Activated CD4-positive, alpha-beta T cell treated with anti-CD3 and anti-CD28 coated beads for 36 hours (primary cell): ENCODE measurements at regions not wholly inside any gene's neighbourhood (a gene's known extent, or its start where the extent isn't known, plus 50 kb on each side); places are given as distances from the start of the nearest gene placed in this dataset.

Experiments
- ATAC-seq: fragments of 200-7000 bp; cut with Tn5 transposase; one replicate; pipeline ENCODE4 v1.10.0; 2021; ENCODE audit warnings: mild to moderate bottlenecking, moderate library complexity
- CTCF ChIA-PET: fragments of 350-600 bp; sonication (Branson Sonifier 250); formaldehyde crosslinking; loops from one replicate; lab custom pipeline; 2021; ENCODE audit warnings: antibody characterized with exemption; lab: Charles Lee
- POLR2A ChIA-PET: fragments of 350-600 bp; sonication (Branson Sonifier 250); formaldehyde crosslinking; loops from one replicate; lab custom pipeline; 2021; ENCODE audit warnings: antibody characterized with exemption, inconsistent platforms; lab: Charles Lee
- DNase-seq: peaks from one replicate; pipeline ENCODE4 v3.0.0-alpha.2; 2020
- H3K27ac Mint-ChIP-seq: one replicate; pipeline ENCODE4 v1.8.0; 2021; ENCODE audit warnings: mixed read lengths
- H3K27me3 Mint-ChIP-seq: one replicate; pipeline ENCODE4 v1.8.0; 2021; ENCODE audit warnings: mixed read lengths
- H3K36me3 Mint-ChIP-seq: one replicate; pipeline ENCODE4 v1.8.0; 2021; ENCODE audit warnings: low read depth, mixed read lengths
- H3K4me1 Mint-ChIP-seq: one replicate; pipeline ENCODE4 v1.8.0; 2021; ENCODE audit warnings: mixed read lengths
- H3K4me3 Mint-ChIP-seq: one replicate; pipeline ENCODE4 v1.8.0; 2021; ENCODE audit warnings: mild to moderate bottlenecking, moderate library complexity, mixed read lengths
- H3K9me3 Mint-ChIP-seq: one replicate; pipeline ENCODE4 v1.8.0; 2021; ENCODE audit warnings: low read depth, mixed read lengths
- intact Hi-C, 2 experiments: fragments of 100-400 bp; cut with DNase I in 1 of 2; cut with micrococcal nuclease in 1 of 2; formaldehyde crosslinking; loops; one replicate each; pipeline versions ENCODE4 v1.14.2 to v1.15.1; 2022 to 2024; cut with DNase I, micrococcal nuclease

DNA sequence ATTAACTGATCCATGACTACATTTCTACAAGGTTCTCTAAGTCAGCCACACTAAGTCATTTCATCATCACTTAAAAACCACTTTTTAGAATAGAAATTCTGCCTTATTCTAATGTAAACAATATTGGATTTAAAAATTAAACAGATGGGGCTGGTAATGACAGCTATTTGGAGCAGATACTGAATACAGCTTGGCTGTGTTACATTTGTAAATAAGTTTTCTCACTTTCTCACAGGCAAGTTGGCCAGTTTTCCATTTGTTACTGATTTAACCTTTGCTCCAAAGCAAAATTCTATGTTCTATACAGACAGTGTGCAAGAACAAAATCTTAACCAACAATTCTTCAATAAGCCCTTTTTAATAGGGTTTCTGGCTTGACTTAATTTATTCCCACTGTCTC is 370.7 kb downstream of the GRIA2 start:
- ChIA-PET POLR2A (no interaction called here), CTCF (no interaction called here)
- no peak for ATAC-seq

DNA sequence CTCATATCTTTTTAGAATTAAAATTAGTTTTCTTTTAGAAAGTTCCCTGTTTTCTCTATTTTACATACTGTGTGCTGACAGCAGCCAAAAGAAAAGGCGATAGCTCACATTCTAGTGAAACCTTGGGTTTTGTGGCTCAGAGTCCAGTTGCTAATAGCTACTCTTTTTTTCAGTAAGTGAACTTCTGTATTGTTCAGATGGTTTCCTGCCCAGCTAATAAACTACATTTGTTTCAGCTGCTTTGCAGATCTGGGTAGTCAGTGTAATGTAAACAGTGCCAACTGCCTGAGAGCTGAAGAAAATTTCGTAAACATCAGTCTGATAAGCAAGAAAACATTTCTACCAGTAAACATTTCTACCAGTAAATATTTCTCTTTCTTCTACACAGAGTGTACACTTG is 370.2 kb downstream of the GRIA2 start:
- no peaks in the 10 kb centered on the region for H3K36me3 Mint-ChIP-seq
- POLR2A ChIA-PET, result no interaction called here

More for the DNA sequence above, 370.7 kb downstream of the GRIA2 start:
- Mint-ChIP-seq H3K27me3 (no peaks in the 10 kb centered on the region), H3K27ac (no peak overlapping the region), H3K4me1 (no peaks in the 10 kb centered on the region), H3K4me3 (no peak overlapping the region), H3K9me3 (peaks cover 2% of the 10 kb centered on the region), H3K36me3 (no peaks in the 10 kb centered on the region)
- intact Hi-C loops, result no loop called here
- DNase-seq, result no peak

DNA sequence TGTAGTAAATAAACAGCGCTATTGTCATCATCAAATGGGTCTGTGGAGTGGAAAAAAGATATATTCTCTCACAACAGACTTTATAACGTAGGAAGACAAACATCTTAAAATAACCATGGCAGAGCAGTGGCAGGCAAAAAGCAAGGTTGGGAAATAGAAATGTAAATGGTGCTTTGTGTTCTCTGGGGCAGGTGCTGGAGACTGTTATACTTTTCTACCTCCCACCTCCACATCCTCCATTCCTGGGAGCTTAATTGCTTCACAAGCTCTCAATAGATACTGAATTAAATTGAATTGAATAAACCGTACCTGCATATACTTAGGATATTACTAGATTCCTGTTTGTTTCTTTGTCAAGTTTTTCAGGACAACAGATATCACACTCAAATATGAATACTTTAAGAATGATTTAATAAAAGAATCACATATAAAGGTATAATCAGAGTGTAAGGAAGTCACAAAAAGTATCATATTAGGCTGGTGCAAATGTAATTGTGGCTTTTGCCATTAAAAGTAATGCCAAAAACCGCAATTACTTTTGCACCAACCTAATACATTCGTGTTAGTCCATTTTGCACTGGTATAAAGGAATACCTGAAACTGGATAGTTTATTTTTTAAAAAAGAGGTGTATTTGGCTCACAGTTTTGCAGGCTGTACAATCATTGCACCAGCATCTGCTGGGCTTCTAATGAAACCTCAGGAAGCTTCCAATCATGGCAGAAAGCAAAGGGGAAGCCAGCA is 367.3 kb downstream of the GRIA2 start:
- H3K4me3 Mint-ChIP-seq, result no peak overlapping the region
- H3K27ac Mint-ChIP-seq, result no peak overlapping the region
- H3K4me1 Mint-ChIP-seq, result no peaks in the 10 kb centered on the region
- POLR2A ChIA-PET, result no interaction called here
- no peaks in the 10 kb centered on the region for H3K27me3 Mint-ChIP-seq
- peaks cover 4% of the 10 kb centered on the region for H3K9me3 Mint-ChIP-seq
- CTCF ChIA-PET, result no interaction called here
- intact Hi-C loops, result no loop called here
- DNase-seq (no peak), ATAC-seq (no peak)
- no peaks in the 10 kb centered on the region for H3K36me3 Mint-ChIP-seq

More for the DNA sequence above, 370.2 kb downstream of the GRIA2 start:
- Mint-ChIP-seq H3K4me3 (no peak overlapping the region), H3K4me1 (no peaks in the 10 kb centered on the region), H3K27me3 (no peaks in the 10 kb centered on the region), H3K9me3 (peaks cover 2% of the 10 kb centered on the region), H3K27ac (no peak overlapping the region)
- no peak for DNase-seq
- intact Hi-C loops, result no loop called here
- CTCF ChIA-PET, result no interaction called here
- ATAC-seq, result no peak

DNA sequence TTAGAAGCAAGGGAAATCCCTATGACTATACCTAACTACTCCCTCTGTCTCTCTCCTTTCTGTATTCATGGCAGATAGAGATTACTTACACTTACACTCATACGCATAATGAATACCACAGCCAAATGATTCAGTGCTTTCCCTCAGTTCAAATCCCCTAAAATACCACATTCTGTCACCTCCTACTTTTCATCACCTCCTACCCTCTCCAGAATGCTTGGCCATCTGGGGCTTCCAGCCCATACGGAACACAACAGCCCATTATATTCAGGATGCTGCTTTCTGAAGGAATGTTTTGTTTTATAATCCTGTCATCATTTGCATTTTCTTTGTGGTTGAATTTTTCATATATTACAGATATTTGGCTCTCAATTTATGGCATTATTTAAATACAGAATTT is 361.6 kb downstream of the GRIA2 start:
- POLR2A ChIA-PET, result no interaction called here
- CTCF ChIA-PET, result no interaction called here
- Mint-ChIP-seq H3K4me1 (no peaks in the 10 kb centered on the region), H3K36me3 (no peaks in the 10 kb centered on the region), H3K9me3 (peaks cover 5% of the 10 kb centered on the region), H3K27me3 (no peaks in the 10 kb centered on the region), H3K27ac (no peak overlapping the region), H3K4me3 (no peak overlapping the region)
- ATAC-seq (no peak), DNase-seq (no peak)
- intact Hi-C loops, result no loop called here

DNA sequence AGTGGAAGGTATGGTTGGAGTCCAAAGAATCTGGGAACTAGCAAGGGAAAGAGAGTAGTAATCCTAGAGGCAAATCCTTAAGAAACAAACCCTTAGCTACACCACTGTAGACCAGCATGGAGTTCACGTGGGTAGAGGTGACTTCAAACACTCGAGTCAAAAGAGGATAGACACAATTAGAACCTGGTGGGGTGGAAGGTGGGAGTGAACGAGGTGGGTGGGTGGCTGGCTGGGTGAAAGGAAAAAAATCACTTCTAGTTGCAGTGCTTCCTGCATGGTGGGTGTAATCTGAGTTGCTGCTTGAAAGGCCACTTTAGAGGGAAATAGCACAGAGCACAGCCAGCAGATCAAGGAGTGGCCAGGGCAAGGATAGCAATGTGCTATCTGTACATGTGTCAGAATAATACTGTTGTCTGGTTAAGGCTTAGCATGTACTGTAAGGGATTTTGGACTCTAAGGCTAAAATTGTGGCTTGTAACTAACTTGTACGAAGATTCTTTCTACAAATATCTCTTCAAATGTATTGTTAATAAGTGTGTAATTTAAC is 356.2 kb downstream of the GRIA2 start:
- DNase-seq (no peak), ATAC-seq (no peak)
- ChIA-PET POLR2A (no interaction called here), CTCF (no interaction called here)
- H3K9me3 Mint-ChIP-seq, result no peaks in the 10 kb centered on the region
- H3K4me1 Mint-ChIP-seq, result no peaks in the 10 kb centered on the region
- intact Hi-C loops, result no loop called here
- H3K4me3 Mint-ChIP-seq, result no peak overlapping the region
- H3K36me3 Mint-ChIP-seq, result no peaks in the 10 kb centered on the region
- H3K27ac Mint-ChIP-seq, result no peak overlapping the region
- no peaks in the 10 kb centered on the region for H3K27me3 Mint-ChIP-seq

DNA sequence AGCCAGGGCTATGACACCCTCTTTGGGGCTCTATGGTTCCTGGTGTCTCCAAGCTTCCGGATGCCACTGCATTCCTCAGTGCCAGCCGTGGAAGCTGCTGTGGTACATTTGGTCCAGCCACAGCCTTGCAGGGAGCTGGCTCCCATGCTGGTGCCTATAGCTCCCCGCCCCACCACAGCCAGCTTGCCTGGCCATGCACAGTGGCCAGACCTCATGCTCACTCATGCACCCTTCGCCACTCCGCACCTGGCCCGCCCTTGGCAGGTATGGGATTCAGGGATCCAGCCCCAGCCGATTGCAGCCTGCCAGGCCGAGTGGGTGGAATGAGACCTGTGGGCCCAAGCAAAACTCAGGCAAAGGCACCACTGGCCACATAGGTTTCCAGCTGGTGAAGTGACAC is 354.8 kb downstream of the GRIA2 start:
- H3K36me3 Mint-ChIP-seq, result no peaks in the 10 kb centered on the region

DNA sequence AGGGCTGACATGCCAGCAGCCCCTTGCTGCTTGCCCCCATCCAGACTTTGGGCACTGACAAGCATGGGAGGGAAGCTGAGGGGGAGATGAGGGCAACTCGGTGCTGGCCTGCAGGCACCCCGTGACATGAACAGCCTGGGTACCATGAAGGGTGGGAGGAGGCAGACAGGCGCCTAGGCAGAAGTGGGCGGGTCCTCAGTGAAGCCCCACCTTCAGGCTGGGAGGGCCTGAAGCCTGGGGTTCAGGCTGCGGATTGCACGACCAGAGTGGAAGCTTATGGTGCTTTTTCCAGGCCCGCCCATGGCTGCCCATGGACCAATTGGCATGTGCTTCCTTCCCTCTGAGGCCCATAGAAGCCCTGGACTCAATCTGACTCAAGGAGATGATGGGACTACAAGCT is 354.1 kb downstream of the GRIA2 start:
- CTCF ChIA-PET, result no interaction called here
- ATAC-seq (no peak), DNase-seq (no peak)
- Mint-ChIP-seq H3K9me3 (no peaks in the 10 kb centered on the region), H3K36me3 (no peaks in the 10 kb centered on the region), H3K4me3 (no peak overlapping the region), H3K27me3 (no peaks in the 10 kb centered on the region), H3K27ac (no peak overlapping the region), H3K4me1 (no peaks in the 10 kb centered on the region)
- POLR2A ChIA-PET, result no interaction called here
- intact Hi-C loops, result no loop called here

More for the DNA sequence above, 354.8 kb downstream of the GRIA2 start:
- ATAC-seq (no peak), DNase-seq (no peak)
- Mint-ChIP-seq H3K4me1 (no peaks in the 10 kb centered on the region), H3K27ac (no peak overlapping the region), H3K27me3 (no peaks in the 10 kb centered on the region), H3K4me3 (no peak overlapping the region), H3K9me3 (no peaks in the 10 kb centered on the region)
- CTCF ChIA-PET, result no interaction called here
- POLR2A ChIA-PET, result no interaction called here
- intact Hi-C loops, result no loop called here

DNA sequence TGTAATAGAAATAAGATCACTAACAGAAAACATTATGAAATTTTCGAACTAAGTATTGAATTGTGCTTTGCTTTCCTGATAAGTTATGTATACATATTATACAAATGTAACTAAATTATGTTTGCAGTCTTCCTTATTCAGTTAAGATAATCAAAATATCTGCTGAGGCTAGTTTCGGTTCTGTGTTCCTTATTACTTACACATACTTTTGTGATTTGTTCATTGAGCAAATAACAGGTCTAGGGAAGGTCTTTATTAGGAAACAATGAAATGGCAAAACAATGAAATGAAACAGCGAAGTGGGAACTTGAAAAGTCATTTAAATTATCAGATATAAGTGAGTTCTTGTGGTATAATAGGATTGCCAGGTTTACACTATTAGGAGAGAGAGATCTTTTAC is 352.4 kb downstream of the GRIA2 start:
- H3K36me3 Mint-ChIP-seq, result no peaks in the 10 kb centered on the region
- no peaks in the 10 kb centered on the region for H3K4me1 Mint-ChIP-seq
- ATAC-seq (no peak), DNase-seq (no peak)
- H3K9me3 Mint-ChIP-seq, result no peaks in the 10 kb centered on the region
- intact Hi-C loops, result no loop called here
- H3K27me3 Mint-ChIP-seq, result no peaks in the 10 kb centered on the region
- no peak overlapping the region for H3K4me3 Mint-ChIP-seq
- CTCF ChIA-PET, result no interaction called here
- H3K27ac Mint-ChIP-seq, result no peak overlapping the region
- POLR2A ChIA-PET, result no interaction called here

DNA sequence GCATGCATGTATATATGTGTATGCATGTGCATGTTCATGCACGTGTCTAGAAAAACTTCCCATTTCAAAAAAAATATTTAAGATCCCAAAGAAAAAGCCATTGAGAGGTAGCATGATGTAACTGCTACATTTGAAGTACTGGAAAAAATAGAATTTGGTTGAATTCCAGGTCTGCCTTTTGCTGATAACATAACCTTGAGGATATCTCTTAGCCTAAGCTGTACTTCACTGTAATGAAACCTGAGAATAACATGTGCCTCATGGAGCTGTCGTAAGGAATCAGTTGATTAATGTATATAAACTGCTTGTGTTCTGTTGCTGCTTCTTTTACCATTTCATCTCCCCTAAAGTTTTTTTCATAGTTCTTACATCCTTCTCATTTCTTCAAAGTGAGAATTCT is 351.8 kb downstream of the GRIA2 start:
- H3K36me3 Mint-ChIP-seq, result no peaks in the 10 kb centered on the region
- CTCF ChIA-PET, result no interaction called here
- no peak for ATAC-seq
- no peaks in the 10 kb centered on the region for H3K4me1 Mint-ChIP-seq
- DNase-seq, result no peak
- no peak overlapping the region for H3K27ac Mint-ChIP-seq
- H3K4me3 Mint-ChIP-seq, result no peak overlapping the region
- H3K9me3 Mint-ChIP-seq, result peaks cover 2% of the 10 kb centered on the region
- POLR2A ChIA-PET, result no interaction called here
- no peaks in the 10 kb centered on the region for H3K27me3 Mint-ChIP-seq
- intact Hi-C loops, result no loop called here

DNA sequence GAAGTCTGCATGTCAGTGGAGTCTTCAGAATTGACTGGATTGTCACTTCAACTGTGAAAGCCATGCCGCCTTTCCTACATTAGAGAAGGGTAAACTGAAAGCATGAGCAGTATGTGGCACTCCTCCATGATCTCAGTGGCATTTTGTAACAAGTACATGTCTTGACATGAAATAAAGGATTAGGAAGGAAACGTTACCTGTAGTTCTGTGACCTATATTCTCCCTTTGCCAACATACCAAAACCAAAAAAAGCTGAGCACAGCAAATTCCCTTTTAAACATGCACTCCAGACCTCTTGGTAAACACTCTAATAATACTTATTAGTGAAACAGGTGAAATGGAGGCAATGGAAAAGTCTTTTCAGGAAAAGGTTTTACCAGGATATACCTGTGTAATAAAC is 344.2 kb downstream of the GRIA2 start:
- POLR2A ChIA-PET, result no interaction called here
- no peaks in the 10 kb centered on the region for H3K36me3 Mint-ChIP-seq
- CTCF ChIA-PET, result no interaction called here
- ATAC-seq (no peak), DNase-seq (no peak)
- intact Hi-C loops, result no loop called here
- H3K4me3 Mint-ChIP-seq, result no peak overlapping the region
- no peaks in the 10 kb centered on the region for H3K4me1 Mint-ChIP-seq
- H3K27ac Mint-ChIP-seq, result no peak overlapping the region
- H3K27me3 Mint-ChIP-seq, result no peaks in the 10 kb centered on the region
- peaks cover 2% of the 10 kb centered on the region for H3K9me3 Mint-ChIP-seq

DNA sequence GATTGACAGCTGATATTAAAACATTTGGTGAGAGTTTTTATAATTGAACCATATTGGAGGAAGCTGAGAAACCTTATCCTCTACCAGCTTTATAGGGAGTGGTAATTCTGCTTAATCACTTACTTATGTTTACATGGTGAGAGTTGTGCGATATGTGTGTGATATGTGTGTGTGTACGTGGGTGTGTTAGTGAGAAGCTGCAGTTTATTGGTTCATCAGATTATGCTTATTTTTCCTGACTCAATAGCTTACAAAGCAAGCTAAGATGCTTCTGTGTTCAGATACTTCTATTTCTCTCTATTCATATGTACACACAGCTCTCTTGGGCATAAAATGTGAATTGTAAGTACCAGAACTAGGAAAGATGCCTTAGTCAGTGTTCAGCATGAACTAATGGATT is 343.7 kb downstream of the GRIA2 start:
- Mint-ChIP-seq H3K9me3 (peaks cover 2% of the 10 kb centered on the region), H3K36me3 (no peaks in the 10 kb centered on the region), H3K4me1 (no peaks in the 10 kb centered on the region), H3K27ac (no peak overlapping the region), H3K27me3 (no peaks in the 10 kb centered on the region), H3K4me3 (no peak overlapping the region)
- POLR2A ChIA-PET, result no interaction called here
- CTCF ChIA-PET, result no interaction called here
- ATAC-seq, result no peak
- DNase-seq, result no peak
- intact Hi-C loops, result no loop called here

DNA sequence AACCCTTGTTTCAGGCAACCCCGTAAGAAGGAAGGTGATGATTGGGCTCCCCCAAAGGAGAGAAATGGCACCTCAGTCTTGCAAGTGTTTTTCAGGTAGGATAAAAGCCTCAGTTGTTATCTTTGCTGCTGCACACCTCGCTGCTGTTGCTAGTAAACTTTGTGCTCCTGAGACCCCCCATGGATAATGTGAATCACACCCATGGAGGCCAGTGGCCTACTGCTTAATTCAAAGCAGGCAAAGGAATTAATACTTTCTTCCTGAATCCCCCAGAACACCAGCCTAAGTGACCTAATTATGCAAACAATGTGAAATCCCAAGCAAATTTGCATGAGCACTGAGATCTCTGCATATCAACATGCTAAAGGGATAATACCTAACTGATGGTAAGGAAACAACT is 337.5 kb downstream of the GRIA2 start:
- H3K4me3 Mint-ChIP-seq, result no peak overlapping the region
- ATAC-seq, result no peak
- no peak for DNase-seq
- intact Hi-C loops, result no loop called here
- H3K36me3 Mint-ChIP-seq, result no peaks in the 10 kb centered on the region
- H3K9me3 Mint-ChIP-seq, result no peaks in the 10 kb centered on the region
- H3K27me3 Mint-ChIP-seq, result no peaks in the 10 kb centered on the region
- no peaks in the 10 kb centered on the region for H3K4me1 Mint-ChIP-seq
- H3K27ac Mint-ChIP-seq, result no peak overlapping the region
- ChIA-PET CTCF (no interaction called here), POLR2A (no interaction called here)
